Endothelial cell (in vitro differentiated cells): ENCODE measurements at regions not wholly inside any gene's neighbourhood (a gene's known extent, or its start where the extent isn't known, plus 50 kb on each side); places are given as distances from the start of the nearest gene placed in this dataset.

Experiments
- DNase-seq: peaks from one replicate; pipeline ENCODE4 v3.0.0; 2021; ENCODE audit warnings: low spot score
- H3K27ac Mint-ChIP-seq: one replicate; pipeline ENCODE4 v1.8.0; 2021; ENCODE audit warnings: mixed read lengths, inconsistent platforms; ENCODE audit not compliant: unreplicated experiment
- H3K27me3 Mint-ChIP-seq: one replicate; pipeline ENCODE4 v1.8.0; 2021; ENCODE audit warnings: mild to moderate bottlenecking, moderate library complexity, mixed read lengths, inconsistent platforms; ENCODE audit not compliant: unreplicated experiment
- H3K36me3 Mint-ChIP-seq: one replicate; pipeline ENCODE4 v1.8.0; 2021; ENCODE audit warnings: mild to moderate bottlenecking, low read depth, mixed read lengths, inconsistent platforms; ENCODE audit not compliant: unreplicated experiment
- H3K4me1 Mint-ChIP-seq: one replicate; pipeline ENCODE4 v1.8.0; 2021; ENCODE audit warnings: mild to moderate bottlenecking, mixed read lengths, inconsistent platforms; ENCODE audit not compliant: unreplicated experiment
- H3K4me3 Mint-ChIP-seq: one replicate; pipeline ENCODE4 v1.8.0; 2021; ENCODE audit warnings: mild to moderate bottlenecking, mixed read lengths, inconsistent platforms; ENCODE audit not compliant: unreplicated experiment
- H3K9me3 Mint-ChIP-seq: one replicate; pipeline ENCODE4 v1.8.0; 2021; ENCODE audit warnings: mixed read lengths, inconsistent platforms; ENCODE audit not compliant: unreplicated experiment
- CTCF ChIP-seq: fragments of 200-600 bp; sonication (generic); IDR thresholded peaks from one replicate; pipeline ENCODE4 v1.5.0; 2021; ENCODE audit warnings: antibody characterized with exemption; ENCODE audit not compliant: unreplicated experiment

- Mint-ChIP-seq H3K4me1 (peaks cover 11% of the 10 kb centered on the region), H3K27me3 (no peaks in the 10 kb centered on the region), H3K36me3 (no peaks in the 10 kb centered on the region), H3K27ac (no peak overlapping the region), H3K4me3 (no peak overlapping the region), H3K9me3 (no peaks in the 10 kb centered on the region)
- DNase-seq, result no peak
- no peak for TF ChIP-seq CTCF
Measured at GRCh38 chr2:220697011-220697410, 875.1 kb downstream of the EPHA4 start.

GRCh38 chr2:220701115-220701514 is 871.0 kb downstream of the EPHA4 start:
- H3K9me3 Mint-ChIP-seq, result no peaks in the 10 kb centered on the region
- DNase-seq, result no peak
- H3K36me3 Mint-ChIP-seq, result no peaks in the 10 kb centered on the region
- no peaks in the 10 kb centered on the region for H3K4me1 Mint-ChIP-seq
- TF ChIP-seq CTCF, result no peak
- no peak overlapping the region for H3K27ac Mint-ChIP-seq
- no peaks in the 10 kb centered on the region for H3K27me3 Mint-ChIP-seq
- H3K4me3 Mint-ChIP-seq, result no peak overlapping the region

- no peak for DNase-seq
- no peaks in the 10 kb centered on the region for H3K4me1 Mint-ChIP-seq
- no peak overlapping the region for H3K27ac Mint-ChIP-seq
- H3K27me3 Mint-ChIP-seq, result no peaks in the 10 kb centered on the region
- TF ChIP-seq CTCF, result no peak
- no peaks in the 10 kb centered on the region for H3K9me3 Mint-ChIP-seq
- no peaks in the 10 kb centered on the region for H3K36me3 Mint-ChIP-seq
- no peak overlapping the region for H3K4me3 Mint-ChIP-seq
Measured at GRCh38 chr2:220703279-220703678, 868.8 kb downstream of the EPHA4 start.

GRCh38 chr2:220704081-220704480 is 868.0 kb downstream of the EPHA4 start:
- no peaks in the 10 kb centered on the region for H3K36me3 Mint-ChIP-seq

GRCh38 chr2:220704810-220705209 is 867.3 kb downstream of the EPHA4 start:
- H3K4me1 Mint-ChIP-seq, result no peaks in the 10 kb centered on the region

More at GRCh38 chr2:220704081-220704480, 868.0 kb downstream of the EPHA4 start:
- Mint-ChIP-seq H3K27me3 (no peaks in the 10 kb centered on the region), H3K4me3 (no peak overlapping the region), H3K27ac (no peak overlapping the region), H3K4me1 (no peaks in the 10 kb centered on the region), H3K9me3 (no peaks in the 10 kb centered on the region)
- no peak for TF ChIP-seq CTCF
- DNase-seq, result no peak

More at GRCh38 chr2:220704810-220705209, 867.3 kb downstream of the EPHA4 start:
- Mint-ChIP-seq H3K27me3 (no peaks in the 10 kb centered on the region), H3K36me3 (no peaks in the 10 kb centered on the region), H3K4me3 (no peak overlapping the region), H3K27ac (no peak overlapping the region), H3K9me3 (no peaks in the 10 kb centered on the region)
- DNase-seq, result no peak
- TF ChIP-seq CTCF, result no peak
